ENCODE measurements at regions not wholly inside any gene's neighbourhood (a gene's known extent, or its start where the extent isn't known, plus 50 kb on each side); places are given as distances from the start of the nearest gene placed in this dataset.

GRCh38 chr2:65856423-65856822 lies 424.0 kb upstream of the SPRED2 start:
- TF ChIP-seq CTCF (IDR thresholded peaks at IDR 0.05; ENCODE audit: poor library complexity) = no peak
- no peak for TF ChIP-seq EZH2phosphoT487 (IDR thresholded peaks at IDR 0.05; ENCODE audit: low read depth, severe bottlenecking, unreplicated experiment)
